ENCODE measurements at regions not wholly inside any gene's neighbourhood (a gene's known extent, or its start where the extent isn't known, plus 50 kb on each side); places are given as distances from the start of the nearest gene placed in this dataset.

GRCh38 chr9:109574061-109574882, 76.2 kb upstream of the PTPN3 start:
- TF ChIP-seq POLR2A (IDR thresholded peaks at IDR 0.05) (no peak), CTCF (IDR thresholded peaks at IDR 0.05) (peak in 1 of 3 donors; percentile 11)
